Coronary artery (tissue), 2 donors: ENCODE measurements at regions not wholly inside any gene's neighbourhood (a gene's known extent, or its start where the extent isn't known, plus 50 kb on each side); places are given as distances from the start of the nearest gene placed in this dataset.

Experiments
- DNase-seq: peaks from one replicate; pipeline ENCODE4 v3.0.0-alpha.2; 2017; ENCODE audit warnings: low spot score
- H3K27ac ChIP-seq, 2 donors: fragments of 200-600 bp; sonication (generic); one replicate each; pipeline ENCODE4 v1.5.1; 2016 to 2019
- H3K4me3 ChIP-seq: fragments of 200-600 bp; sonication (generic); 2 replicates; pipeline ENCODE4 v1.5.1; 2016; ENCODE audit warnings: mild to moderate bottlenecking, moderate library complexity
- TF ChIP-seq, protein P1 (sequence below): fragments of 200-600 bp; sonication (generic); IDR thresholded peaks from one replicate; pipeline ENCODE4 v1.5.1; 2019; ENCODE audit warnings: antibody characterized with exemption

DNA sequence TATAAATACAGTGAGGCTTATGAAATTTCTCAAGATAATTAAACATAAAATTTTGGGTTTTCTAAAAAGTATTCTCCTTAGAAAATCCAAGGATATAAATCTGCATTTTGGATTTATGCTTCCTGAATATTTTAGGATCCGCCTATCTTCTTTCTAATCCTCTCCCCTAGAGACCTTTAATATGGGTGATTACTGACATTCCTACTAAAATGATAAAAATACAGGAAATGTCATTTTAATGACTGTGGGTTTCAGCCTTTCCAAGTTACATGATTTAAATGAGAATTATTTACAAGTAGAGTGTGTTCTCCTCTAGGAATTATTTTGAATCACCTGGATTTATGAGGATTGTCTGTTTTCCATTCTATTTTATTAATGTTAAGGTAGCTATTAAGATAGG, 150.4 kb downstream of the C7orf25 start:
- no peak for DNase-seq
- no peak overlapping the region for H3K27ac ChIP-seq
- TF ChIP-seq, protein P1, sequence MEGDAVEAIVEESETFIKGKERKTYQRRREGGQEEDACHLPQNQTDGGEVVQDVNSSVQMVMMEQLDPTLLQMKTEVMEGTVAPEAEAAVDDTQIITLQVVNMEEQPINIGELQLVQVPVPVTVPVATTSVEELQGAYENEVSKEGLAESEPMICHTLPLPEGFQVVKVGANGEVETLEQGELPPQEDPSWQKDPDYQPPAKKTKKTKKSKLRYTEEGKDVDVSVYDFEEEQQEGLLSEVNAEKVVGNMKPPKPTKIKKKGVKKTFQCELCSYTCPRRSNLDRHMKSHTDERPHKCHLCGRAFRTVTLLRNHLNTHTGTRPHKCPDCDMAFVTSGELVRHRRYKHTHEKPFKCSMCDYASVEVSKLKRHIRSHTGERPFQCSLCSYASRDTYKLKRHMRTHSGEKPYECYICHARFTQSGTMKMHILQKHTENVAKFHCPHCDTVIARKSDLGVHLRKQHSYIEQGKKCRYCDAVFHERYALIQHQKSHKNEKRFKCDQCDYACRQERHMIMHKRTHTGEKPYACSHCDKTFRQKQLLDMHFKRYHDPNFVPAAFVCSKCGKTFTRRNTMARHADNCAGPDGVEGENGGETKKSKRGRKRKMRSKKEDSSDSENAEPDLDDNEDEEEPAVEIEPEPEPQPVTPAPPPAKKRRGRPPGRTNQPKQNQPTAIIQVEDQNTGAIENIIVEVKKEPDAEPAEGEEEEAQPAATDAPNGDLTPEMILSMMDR = no peak
- no peak overlapping the region for H3K4me3 ChIP-seq

DNA sequence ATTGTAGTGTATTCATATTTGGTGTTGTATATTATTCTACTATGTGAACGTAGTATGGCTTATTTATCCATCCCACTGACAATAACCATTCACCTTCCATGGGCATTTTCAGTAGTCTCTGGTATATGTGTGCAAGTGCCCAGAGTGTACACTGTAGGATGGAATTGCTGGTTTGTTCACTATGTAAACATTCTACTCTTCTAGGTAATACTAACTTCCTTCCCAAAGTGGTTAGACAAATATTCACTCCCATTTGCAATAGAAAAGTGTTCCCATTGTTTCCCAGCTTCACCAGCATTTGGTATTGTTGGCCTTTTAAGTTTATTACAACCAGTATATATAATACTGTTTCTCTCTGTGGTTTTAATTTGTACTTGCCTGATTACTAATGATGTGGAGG, 153.7 kb downstream of the C7orf25 start:
- TF ChIP-seq, protein P1 = no peak
- H3K27ac ChIP-seq = no peak overlapping the region
- H3K4me3 ChIP-seq = no peak overlapping the region
- no peak for DNase-seq

DNA sequence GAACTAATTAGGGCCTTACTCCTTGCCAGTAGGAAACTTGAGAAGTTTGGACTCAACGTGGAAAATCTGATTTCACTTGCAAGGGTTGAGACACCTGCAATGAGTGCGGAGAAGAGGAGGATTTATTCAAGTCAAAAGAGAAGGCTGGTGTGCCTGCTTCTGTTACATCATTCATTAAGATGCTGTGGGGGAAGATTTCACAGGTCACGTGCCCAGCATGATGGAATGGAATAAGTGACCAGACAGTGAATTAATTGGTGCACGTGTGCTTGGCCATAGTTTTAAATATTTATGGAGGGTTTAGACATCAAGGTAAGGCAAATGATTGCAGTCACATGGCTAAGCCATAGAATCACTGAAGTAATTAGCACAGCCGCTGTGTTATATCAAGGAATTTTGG, 155.0 kb downstream of the C7orf25 start:
- no peak for DNase-seq
- no peak overlapping the region for H3K27ac ChIP-seq
- no peak overlapping the region for H3K4me3 ChIP-seq
- TF ChIP-seq, protein P1 = no peak

DNA sequence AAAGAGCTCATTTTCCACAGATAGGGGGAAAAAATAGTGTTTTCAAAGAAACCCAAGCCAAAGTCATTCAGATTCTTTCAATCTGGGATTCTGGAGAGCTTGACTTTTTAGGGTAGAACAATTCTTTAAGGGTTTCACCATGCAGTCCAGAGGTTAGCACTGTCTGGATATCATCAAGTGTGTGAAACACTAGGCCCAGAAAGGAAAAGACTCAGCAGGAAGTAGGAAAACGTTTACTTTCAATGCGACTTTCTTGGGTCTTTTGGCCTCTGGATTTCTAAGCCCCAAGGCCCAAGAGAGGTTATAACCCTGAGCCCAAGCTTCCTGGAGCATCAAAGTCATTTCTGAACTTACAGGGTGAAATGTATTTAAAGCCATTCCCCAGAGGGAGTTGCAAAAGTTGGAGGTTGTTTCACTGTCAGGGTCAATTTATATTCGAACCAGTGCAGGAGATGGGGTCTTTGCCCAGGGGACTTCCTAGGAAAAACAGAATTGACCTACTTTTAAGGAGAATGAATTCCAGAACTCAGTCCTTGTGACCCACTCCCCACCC, 158.0 kb downstream of the C7orf25 start:
- H3K27ac ChIP-seq = no peak overlapping the region
- TF ChIP-seq, protein P1 = no peak
- no peak for DNase-seq
- H3K4me3 ChIP-seq = no peak overlapping the region

DNA sequence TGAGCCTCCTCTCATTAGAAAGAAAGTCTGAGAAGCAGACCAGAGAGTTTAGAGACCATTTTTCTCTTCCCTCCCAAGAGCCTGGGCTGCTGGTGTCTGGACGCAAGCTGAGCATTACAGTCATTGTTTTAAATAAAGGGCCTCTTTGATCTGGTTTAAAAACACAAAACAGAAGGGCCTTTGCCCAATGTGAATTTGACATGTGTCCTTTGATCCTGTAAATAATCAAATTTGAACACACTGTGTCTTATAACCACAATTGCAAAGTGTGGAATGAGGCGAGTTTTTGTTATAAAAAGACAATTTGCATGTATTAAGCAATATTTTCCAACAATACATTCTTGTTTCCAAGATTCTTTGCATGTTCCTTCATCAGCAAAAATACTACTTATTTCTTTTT, 158.5 kb downstream of the C7orf25 start:
- TF ChIP-seq, protein P1 = no peak
- no peak for DNase-seq
- no peak overlapping the region for H3K4me3 ChIP-seq
- no peak overlapping the region for H3K27ac ChIP-seq

DNA sequence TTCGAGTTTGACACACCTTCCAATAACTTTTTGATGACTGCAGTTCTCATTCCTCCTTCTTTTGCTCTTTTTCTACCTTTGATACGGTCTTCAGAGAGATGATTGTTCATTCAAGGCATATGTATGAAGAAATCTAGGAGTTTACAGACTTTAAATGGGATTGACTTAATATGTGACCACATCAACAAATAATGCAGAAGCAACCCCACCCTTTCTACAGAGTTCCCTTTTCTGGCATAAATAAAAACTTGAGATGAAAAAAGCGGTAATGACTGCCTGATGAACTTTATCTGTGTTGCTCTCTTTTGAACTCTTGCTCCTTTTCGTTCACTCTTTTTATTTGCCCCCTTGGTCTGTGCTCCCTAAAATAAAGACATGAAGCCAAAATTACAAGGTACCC, 161.7 kb downstream of the C7orf25 start:
- no peak overlapping the region for H3K4me3 ChIP-seq
- H3K27ac ChIP-seq = no peak overlapping the region
- TF ChIP-seq, protein P1 = no peak
- DNase-seq = no peak

DNA sequence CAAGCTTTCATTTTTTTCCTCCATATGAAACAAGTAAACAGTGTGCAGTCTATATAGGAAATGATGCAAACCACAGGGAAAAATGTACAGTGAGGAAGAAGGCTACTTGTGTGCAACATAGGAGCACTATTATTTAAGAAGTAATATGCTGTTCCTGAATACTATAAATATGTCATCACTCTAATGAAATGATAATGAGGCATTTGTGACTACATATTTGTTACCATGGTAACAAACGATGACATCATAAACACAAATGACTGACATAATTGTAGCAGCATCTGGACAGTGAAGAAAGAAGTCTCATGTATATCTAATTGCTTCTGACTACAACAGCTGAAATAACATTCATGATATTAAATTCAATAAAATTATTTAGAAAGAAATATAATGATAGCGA, 164.8 kb downstream of the C7orf25 start:
- Histone ChIP-seq H3K27ac (no peak overlapping the region), H3K4me3 (no peak overlapping the region)
- no peak for DNase-seq
- TF ChIP-seq, protein P1 = no peak
